ENCODE measurements at regions not wholly inside any gene's neighbourhood (a gene's known extent, or its start where the extent isn't known, plus 50 kb on each side); places are given as distances from the start of the nearest gene placed in this dataset.

GRCh38 chr9:108607607-108608006 is 248.2 kb downstream of the ACTL7B start:
- no peak for DNase-seq (ENCODE audit: low spot score)

- no peak for DNase-seq (ENCODE audit: low spot score)
Observed at GRCh38 chr9:108606401-108606800, 249.4 kb downstream of the ACTL7B start.

GRCh38 chr9:108603141-108603540 is 252.6 kb downstream of the ACTL7B start:
- DNase-seq (ENCODE audit: low spot score), result no peak

GRCh38 chr9:108600896-108601295 is 254.9 kb downstream of the ACTL7B start:
- DNase-seq (ENCODE audit: low spot score), result no peak

GRCh38 chr9:108599571-108599970 is 256.2 kb downstream of the ACTL7B start:
- no peak for DNase-seq (ENCODE audit: low spot score)

GRCh38 chr9:108591121-108591520 is 264.7 kb downstream of the ACTL7B start:
- DNase-seq (ENCODE audit: low spot score), result no peak

- no peak for DNase-seq (ENCODE audit: low spot score)
Observed at GRCh38 chr9:108588246-108588645, 267.5 kb downstream of the ACTL7B start.

- DNase-seq (ENCODE audit: low spot score), result no peak
Observed at GRCh38 chr9:108586471-108587139, 269.2 kb downstream of the ACTL7B start.

GRCh38 chr9:108584860-108585259 is 270.9 kb downstream of the ACTL7B start:
- no peak for DNase-seq (ENCODE audit: low spot score)

GRCh38 chr9:108582726-108583125 is 273.1 kb downstream of the ACTL7B start:
- DNase-seq (ENCODE audit: low spot score), result no peak

GRCh38 chr9:108579757-108580439 is 275.9 kb downstream of the ACTL7B start:
- no peak for DNase-seq (ENCODE audit: low spot score)

- no peak for DNase-seq (ENCODE audit: low spot score)
Observed at GRCh38 chr9:108575276-108575675, 280.5 kb downstream of the ACTL7B start.

- DNase-seq (ENCODE audit: low spot score), result no peak
Observed at GRCh38 chr9:108569624-108570023, 286.2 kb downstream of the ACTL7B start.

GRCh38 chr9:108568093-108568492 is 287.7 kb downstream of the ACTL7B start:
- DNase-seq (ENCODE audit: low spot score), result no peak

- DNase-seq (ENCODE audit: low spot score), result no peak
Observed at GRCh38 chr9:108567571-108567970, 288.2 kb downstream of the ACTL7B start.

GRCh38 chr9:108565651-108566378 is 290.0 kb downstream of the ACTL7B start:
- DNase-seq (ENCODE audit: low spot score), result no peak

- DNase-seq (ENCODE audit: low spot score), result no peak
Observed at GRCh38 chr9:108562176-108562575, 293.6 kb downstream of the ACTL7B start.

GRCh38 chr9:108559432-108559831 is 296.4 kb downstream of the ACTL7B start:
- DNase-seq (ENCODE audit: low spot score), result no peak

- DNase-seq (ENCODE audit: low spot score), result no peak
Observed at GRCh38 chr9:108554831-108555230, 301.0 kb downstream of the ACTL7B start.

- no peak for DNase-seq (ENCODE audit: low spot score)
Observed at GRCh38 chr9:108553111-108553635, 302.6 kb downstream of the ACTL7B start.

GRCh38 chr9:108552459-108553040 is 303.2 kb downstream of the ACTL7B start:
- DNase-seq (ENCODE audit: low spot score), result no peak

- no peak for DNase-seq (ENCODE audit: low spot score)
Observed at GRCh38 chr9:108551030-108551841, 304.6 kb downstream of the ACTL7B start.
